ENCODE measurements at regions not wholly inside any gene's neighbourhood (a gene's known extent, or its start where the extent isn't known, plus 50 kb on each side); places are given as distances from the start of the nearest gene placed in this dataset.

DNA sequence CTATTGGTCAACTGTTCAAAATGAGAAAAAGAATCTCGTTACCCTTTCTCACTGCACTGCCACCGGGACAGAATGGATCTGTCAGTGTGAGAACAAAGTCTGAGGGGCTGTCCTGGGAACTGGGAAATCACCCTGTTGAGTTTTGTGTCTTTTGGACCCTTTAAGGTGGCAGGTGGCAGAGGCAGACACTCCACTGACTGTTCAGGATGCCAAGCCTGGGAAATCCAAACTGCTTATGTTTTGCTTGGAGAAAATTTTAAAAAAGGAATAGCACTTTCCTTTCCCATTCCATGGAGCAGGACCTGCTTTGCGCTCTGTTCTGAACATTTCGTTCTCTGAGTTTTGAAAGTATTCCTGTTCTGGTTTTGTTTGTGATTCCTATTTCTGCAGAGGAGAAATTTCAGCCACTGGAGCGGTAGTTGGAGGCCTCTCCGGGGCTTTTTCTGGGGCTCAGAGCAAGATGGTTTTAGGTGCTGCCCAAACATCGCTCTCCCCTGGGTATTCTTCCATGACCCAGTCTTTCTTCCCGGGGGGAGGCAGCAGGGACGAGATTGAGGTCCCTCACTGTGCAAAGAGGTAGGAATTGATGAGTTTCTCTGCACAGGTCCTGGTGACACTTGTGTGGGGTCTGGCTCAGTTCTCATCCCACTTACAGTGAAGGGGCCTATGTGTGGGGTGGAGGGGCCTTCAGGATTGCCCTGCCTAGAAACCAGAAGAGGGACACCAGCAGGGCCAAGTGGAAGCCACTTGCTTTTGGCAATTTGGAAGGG lies 138.5 kb upstream of the SYT13 start:
- no peak for DNase-seq (ENCODE audit: extremely low spot score)
- CTCF ChIA-PET: no interaction called here
- POLR2A ChIA-PET: no interaction called here
- no peak for TF ChIP-seq ZNF384 (IDR thresholded peaks at IDR 0.05)
- no peak for TF ChIP-seq BHLHE40 (IDR thresholded peaks at IDR 0.05; ENCODE audit: borderline replicate concordance)
- TF ChIP-seq LEF1 (IDR thresholded peaks at IDR 0.05; ENCODE audit: borderline replicate concordance): no peak
- no peak for TF ChIP-seq HDGF (IDR thresholded peaks at IDR 0.05; ENCODE audit: borderline replicate concordance)
- TF ChIP-seq NFRKB (IDR thresholded peaks at IDR 0.05): no peak
- TF ChIP-seq ARNT (IDR thresholded peaks at IDR 0.05): no peak
- no peak for TF ChIP-seq FOXM1 (IDR thresholded peaks at IDR 0.05; ENCODE audit: borderline replicate concordance)
- TF ChIP-seq SP1 (IDR thresholded peaks at IDR 0.05): no peak
- TF ChIP-seq ELF4 (IDR thresholded peaks at IDR 0.05): no peak
- TF ChIP-seq TARDBP (IDR thresholded peaks at IDR 0.05): no peak
- no peak for TF ChIP-seq SUZ12 (IDR thresholded peaks at IDR 0.05)

DNA sequence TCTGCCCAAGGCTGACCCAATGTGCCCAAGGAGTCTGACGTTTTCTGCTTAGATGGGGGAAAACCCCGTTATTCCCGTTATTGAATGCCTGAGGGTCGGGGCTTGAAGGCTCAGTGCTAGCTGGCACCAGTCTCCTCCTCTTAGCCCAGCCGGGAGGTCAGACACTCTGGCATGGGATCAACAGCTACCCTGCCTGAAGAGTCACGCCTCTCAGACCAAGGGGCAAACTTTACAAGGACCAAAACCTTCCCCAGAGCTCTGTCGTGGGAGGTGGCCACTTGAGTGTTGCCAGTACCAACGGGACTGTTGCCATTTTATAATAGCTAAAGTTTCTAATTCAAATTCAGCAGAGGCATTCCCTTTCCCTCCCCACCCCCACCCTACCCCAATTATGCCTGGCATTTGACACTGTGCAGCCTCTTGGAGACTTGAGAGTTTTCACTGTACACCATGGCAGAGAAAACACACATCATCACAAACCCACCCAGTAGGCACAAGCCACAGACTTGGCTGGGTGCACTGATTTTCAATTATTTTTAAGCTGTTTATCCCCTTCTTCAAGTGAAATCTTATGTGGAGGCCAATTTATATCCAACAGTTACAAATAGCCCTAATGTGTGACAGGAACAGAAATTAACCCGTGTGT lies 137.5 kb upstream of the SYT13 start:
- TF ChIP-seq, protein P1, sequence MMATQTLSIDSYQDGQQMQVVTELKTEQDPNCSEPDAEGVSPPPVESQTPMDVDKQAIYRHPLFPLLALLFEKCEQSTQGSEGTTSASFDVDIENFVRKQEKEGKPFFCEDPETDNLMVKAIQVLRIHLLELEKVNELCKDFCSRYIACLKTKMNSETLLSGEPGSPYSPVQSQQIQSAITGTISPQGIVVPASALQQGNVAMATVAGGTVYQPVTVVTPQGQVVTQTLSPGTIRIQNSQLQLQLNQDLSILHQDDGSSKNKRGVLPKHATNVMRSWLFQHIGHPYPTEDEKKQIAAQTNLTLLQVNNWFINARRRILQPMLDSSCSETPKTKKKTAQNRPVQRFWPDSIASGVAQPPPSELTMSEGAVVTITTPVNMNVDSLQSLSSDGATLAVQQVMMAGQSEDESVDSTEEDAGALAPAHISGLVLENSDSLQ (IDR thresholded peaks at IDR 0.05): no peak
- TF ChIP-seq FOXM1 (IDR thresholded peaks at IDR 0.05; ENCODE audit: borderline replicate concordance): no peak
- no peak for TF ChIP-seq SP1 (IDR thresholded peaks at IDR 0.05)
- no peak for TF ChIP-seq FOXK2 (IDR thresholded peaks at IDR 0.05)
- no peak for TF ChIP-seq CTBP1 (IDR thresholded peaks at IDR 0.05; ENCODE audit: borderline replicate concordance)
- no peak for TF ChIP-seq L3MBTL2 (conservative IDR thresholded peaks at IDR 0.05)
- TF ChIP-seq ZNF384 (IDR thresholded peaks at IDR 0.05): no peak
- TF ChIP-seq SUZ12 (IDR thresholded peaks at IDR 0.05): no peak
- TF ChIP-seq ARNT (IDR thresholded peaks at IDR 0.05): no peak
- no peak for TF ChIP-seq TARDBP (IDR thresholded peaks at IDR 0.05)
- TF ChIP-seq HDGF (IDR thresholded peaks at IDR 0.05; ENCODE audit: borderline replicate concordance): no peak
- no peak for TF ChIP-seq NFRKB (IDR thresholded peaks at IDR 0.05)
- no peak for TF ChIP-seq FOXA1 (IDR thresholded peaks at IDR 0.05)
- TF ChIP-seq ELF4 (IDR thresholded peaks at IDR 0.05): no peak
- no peak for TF ChIP-seq BHLHE40 (IDR thresholded peaks at IDR 0.05; ENCODE audit: borderline replicate concordance)
- TF ChIP-seq LEF1 (IDR thresholded peaks at IDR 0.05; ENCODE audit: borderline replicate concordance): no peak
- POLR2A ChIA-PET: no interaction called here
- CTCF ChIA-PET: no interaction called here
- no peak for DNase-seq (ENCODE audit: extremely low spot score)

DNA sequence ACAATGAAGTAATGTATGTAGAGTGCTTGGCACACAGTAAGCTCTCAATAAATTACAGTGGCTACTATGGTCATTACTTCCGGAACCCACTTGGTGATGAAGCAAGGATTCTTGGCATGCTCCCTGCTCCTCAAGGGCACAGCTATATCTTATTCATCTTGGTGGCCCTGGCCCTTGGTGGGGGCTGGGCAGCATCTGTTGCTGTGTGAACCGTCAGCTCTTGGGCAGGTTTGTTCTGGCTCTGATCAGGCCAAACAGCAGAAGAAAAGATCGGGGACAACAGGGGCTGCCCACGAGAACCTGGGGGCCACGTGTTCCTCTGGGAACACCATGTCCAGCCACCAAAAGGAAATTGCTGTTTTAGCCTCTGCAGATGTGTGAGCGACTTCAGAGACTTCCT lies 136.9 kb upstream of the SYT13 start:
- POLR2A ChIA-PET: no interaction called here
- no peak for DNase-seq (ENCODE audit: extremely low spot score)
- CTCF ChIA-PET: no interaction called here
- no peak for TF ChIP-seq L3MBTL2 (conservative IDR thresholded peaks at IDR 0.05)
- no peak for TF ChIP-seq FOXA1 (IDR thresholded peaks at IDR 0.05)
- TF ChIP-seq TARDBP (IDR thresholded peaks at IDR 0.05): no peak
- no peak for TF ChIP-seq SP1 (IDR thresholded peaks at IDR 0.05)
- no peak for TF ChIP-seq NFRKB (IDR thresholded peaks at IDR 0.05)
- TF ChIP-seq ZNF384 (IDR thresholded peaks at IDR 0.05): no peak
- no peak for TF ChIP-seq CTBP1 (IDR thresholded peaks at IDR 0.05; ENCODE audit: borderline replicate concordance)
- TF ChIP-seq ELF4 (IDR thresholded peaks at IDR 0.05): no peak
- no peak for TF ChIP-seq FOXK2 (IDR thresholded peaks at IDR 0.05)
- TF ChIP-seq, protein P1 (IDR thresholded peaks at IDR 0.05): no peak
- no peak for TF ChIP-seq BHLHE40 (IDR thresholded peaks at IDR 0.05; ENCODE audit: borderline replicate concordance)
- TF ChIP-seq HDGF (IDR thresholded peaks at IDR 0.05; ENCODE audit: borderline replicate concordance): no peak
- no peak for TF ChIP-seq FOXM1 (IDR thresholded peaks at IDR 0.05; ENCODE audit: borderline replicate concordance)
- TF ChIP-seq ARNT (IDR thresholded peaks at IDR 0.05): no peak
- no peak for TF ChIP-seq SUZ12 (IDR thresholded peaks at IDR 0.05)

DNA sequence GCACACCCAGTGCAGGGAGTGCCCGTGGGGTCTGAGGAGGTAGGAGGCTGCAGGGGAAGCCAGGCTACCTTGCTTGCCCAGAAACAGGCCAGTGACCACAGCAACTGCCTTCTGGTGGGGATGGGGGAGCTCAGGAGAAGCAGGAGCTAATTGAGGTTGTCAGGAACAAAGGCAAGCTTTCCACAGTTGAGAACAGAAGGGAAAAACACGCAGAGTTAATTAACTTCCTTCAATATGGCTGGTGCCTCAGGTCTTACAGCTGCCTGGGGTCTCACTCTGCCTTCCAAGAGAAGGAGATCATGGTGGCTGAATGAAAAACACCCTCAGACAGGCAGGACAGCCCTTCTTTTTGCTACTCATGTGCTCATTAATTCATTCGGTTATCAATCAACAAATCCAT lies 127.9 kb upstream of the SYT13 start:
- DNase-seq (ENCODE audit: extremely low spot score): no peak
- CTCF ChIA-PET: interaction anchor here (0.6 kb wide), 1 partner anchor 297 kb away, joined by 3 read pairs; no protein-coding TSS in a partner anchor
- POLR2A ChIA-PET: no interaction called here
- TF ChIP-seq HDGF (IDR thresholded peaks at IDR 0.05; ENCODE audit: borderline replicate concordance) (no peak), FOXK2 (IDR thresholded peaks at IDR 0.05) (no peak), ELF4 (IDR thresholded peaks at IDR 0.05) (no peak), ZNF384 (IDR thresholded peaks at IDR 0.05) (no peak), TARDBP (IDR thresholded peaks at IDR 0.05) (no peak), L3MBTL2 (conservative IDR thresholded peaks at IDR 0.05) (no peak), BHLHE40 (IDR thresholded peaks at IDR 0.05; ENCODE audit: borderline replicate concordance) (no peak), ARNT (IDR thresholded peaks at IDR 0.05) (no peak), FOXM1 (IDR thresholded peaks at IDR 0.05; ENCODE audit: borderline replicate concordance) (no peak), NFRKB (IDR thresholded peaks at IDR 0.05) (no peak), SP1 (IDR thresholded peaks at IDR 0.05) (no peak), LEF1 (IDR thresholded peaks at IDR 0.05; ENCODE audit: borderline replicate concordance) (no peak), FOXA1 (IDR thresholded peaks at IDR 0.05) (no peak), CTBP1 (IDR thresholded peaks at IDR 0.05; ENCODE audit: borderline replicate concordance) (no peak)
- TF ChIP-seq, protein P1 (IDR thresholded peaks at IDR 0.05): no peak

DNA sequence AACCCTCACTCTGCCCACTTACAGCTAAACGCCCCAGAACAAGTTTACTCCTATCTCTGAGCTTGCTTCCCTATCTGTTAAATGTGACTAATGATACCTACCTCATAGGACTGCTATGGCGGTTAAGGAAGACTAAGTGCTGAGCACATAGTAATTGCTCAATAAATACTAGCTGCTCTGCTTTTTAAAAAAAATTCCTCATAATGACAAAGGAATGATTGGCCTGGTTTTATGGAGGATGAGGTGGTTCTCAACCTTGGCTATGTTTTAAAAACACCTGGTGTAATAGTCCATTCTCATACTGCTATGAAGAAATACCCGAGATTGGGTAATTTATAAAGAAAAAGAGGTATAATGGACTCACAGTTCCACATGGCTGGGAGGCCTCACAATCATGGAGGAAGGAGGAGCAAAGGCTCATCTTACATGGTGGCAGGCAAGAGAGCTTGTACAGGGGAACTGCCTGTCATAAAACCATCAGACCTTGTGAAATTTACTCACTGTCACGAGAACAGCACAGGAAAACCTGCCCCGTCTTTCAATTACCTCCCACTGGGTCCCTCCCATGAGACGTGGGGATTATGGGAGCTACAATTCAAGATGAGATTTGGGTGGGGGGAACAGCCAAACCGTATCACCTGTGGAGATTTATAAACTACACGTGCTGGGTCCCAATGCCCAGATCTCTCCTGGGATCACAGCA lies 127.2 kb upstream of the SYT13 start:
- POLR2A ChIA-PET: interaction anchor here (1.1 kb wide), 1 partner anchor 488 kb away, joined by 3 read pairs; no protein-coding TSS in a partner anchor
- CTCF ChIA-PET: interaction anchor here (0.6 kb wide), 1 partner anchor 297 kb away, joined by 3 read pairs; no protein-coding TSS in a partner anchor

More for the DNA sequence above, 127.2 kb upstream of the SYT13 start:
- TF ChIP-seq, protein P1 (IDR thresholded peaks at IDR 0.05): peak; percentile 61; the same call in 1 of the 2 replicates
- TF ChIP-seq LEF1 (IDR thresholded peaks at IDR 0.05; ENCODE audit: borderline replicate concordance): no peak
- no peak for DNase-seq (ENCODE audit: extremely low spot score)
